ENCODE measurements at regions not wholly inside any gene's neighbourhood (a gene's known extent, or its start where the extent isn't known, plus 50 kb on each side); places are given as distances from the start of the nearest gene placed in this dataset.
A peak's percentile ranks its signal among the peaks of the same experiment; 100 is the strongest.

DNA sequence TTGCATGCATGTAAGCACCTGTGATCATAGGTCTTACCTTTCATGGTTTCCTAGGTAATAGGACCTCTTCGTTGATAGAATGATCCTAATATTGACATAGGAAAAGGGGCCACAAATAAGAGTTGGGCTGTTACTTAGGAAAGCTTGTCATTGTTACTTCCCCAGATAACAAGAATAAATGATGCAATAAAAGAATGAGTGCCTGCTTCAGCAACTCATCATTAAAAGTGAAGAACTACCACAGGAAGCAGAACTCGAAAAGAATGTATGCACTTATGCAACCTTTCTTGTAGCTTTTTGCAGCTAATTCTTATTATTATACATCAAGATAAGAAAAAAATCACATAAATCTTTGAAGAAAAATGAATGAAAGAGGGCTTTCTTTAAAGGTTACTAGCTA lies 548.6 kb downstream of the LTN1 start:
- TF ChIP-seq, protein P1, sequence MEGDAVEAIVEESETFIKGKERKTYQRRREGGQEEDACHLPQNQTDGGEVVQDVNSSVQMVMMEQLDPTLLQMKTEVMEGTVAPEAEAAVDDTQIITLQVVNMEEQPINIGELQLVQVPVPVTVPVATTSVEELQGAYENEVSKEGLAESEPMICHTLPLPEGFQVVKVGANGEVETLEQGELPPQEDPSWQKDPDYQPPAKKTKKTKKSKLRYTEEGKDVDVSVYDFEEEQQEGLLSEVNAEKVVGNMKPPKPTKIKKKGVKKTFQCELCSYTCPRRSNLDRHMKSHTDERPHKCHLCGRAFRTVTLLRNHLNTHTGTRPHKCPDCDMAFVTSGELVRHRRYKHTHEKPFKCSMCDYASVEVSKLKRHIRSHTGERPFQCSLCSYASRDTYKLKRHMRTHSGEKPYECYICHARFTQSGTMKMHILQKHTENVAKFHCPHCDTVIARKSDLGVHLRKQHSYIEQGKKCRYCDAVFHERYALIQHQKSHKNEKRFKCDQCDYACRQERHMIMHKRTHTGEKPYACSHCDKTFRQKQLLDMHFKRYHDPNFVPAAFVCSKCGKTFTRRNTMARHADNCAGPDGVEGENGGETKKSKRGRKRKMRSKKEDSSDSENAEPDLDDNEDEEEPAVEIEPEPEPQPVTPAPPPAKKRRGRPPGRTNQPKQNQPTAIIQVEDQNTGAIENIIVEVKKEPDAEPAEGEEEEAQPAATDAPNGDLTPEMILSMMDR (IDR thresholded peaks at IDR 0.05; ENCODE audit: low read depth, low read length), result no peak
- Histone ChIP-seq H3K4me1 (ENCODE audit: low read depth) (no peaks in the 10 kb centered on the region), H3K27me3 (peaks cover 3% of the 10 kb centered on the region), H3K36me3 (no peaks in the 10 kb centered on the region), H3K9me3 (ENCODE audit: low read depth) (no peaks in the 10 kb centered on the region), H3K4me3 (no peak overlapping the region), H3K27ac (no peak overlapping the region)
- peak in 1 of 2 donors; percentile 56 for DNase-seq (ENCODE audit: low read depth in 1 of 2, low spot score in 1 of 2)

- peak in 1 of 2 donors; percentile 61 for DNase-seq (ENCODE audit: low read depth in 1 of 2, low spot score in 1 of 2)
- no peak overlapping the region for H3K4me3 ChIP-seq
- H3K27ac ChIP-seq, result no peak overlapping the region
- TF ChIP-seq, protein P1 (IDR thresholded peaks at IDR 0.05; ENCODE audit: low read depth, low read length), result no peak
- H3K9me3 ChIP-seq (ENCODE audit: low read depth), result no peaks in the 10 kb centered on the region
- no peaks in the 10 kb centered on the region for H3K4me1 ChIP-seq (ENCODE audit: low read depth)
- H3K27me3 ChIP-seq, result peaks cover 3% of the 10 kb centered on the region
- no peaks in the 10 kb centered on the region for H3K36me3 ChIP-seq
These were observed 550.1 kb downstream of the LTN1 start for GRCh38 chr21:28442624-28443023.

DNA sequence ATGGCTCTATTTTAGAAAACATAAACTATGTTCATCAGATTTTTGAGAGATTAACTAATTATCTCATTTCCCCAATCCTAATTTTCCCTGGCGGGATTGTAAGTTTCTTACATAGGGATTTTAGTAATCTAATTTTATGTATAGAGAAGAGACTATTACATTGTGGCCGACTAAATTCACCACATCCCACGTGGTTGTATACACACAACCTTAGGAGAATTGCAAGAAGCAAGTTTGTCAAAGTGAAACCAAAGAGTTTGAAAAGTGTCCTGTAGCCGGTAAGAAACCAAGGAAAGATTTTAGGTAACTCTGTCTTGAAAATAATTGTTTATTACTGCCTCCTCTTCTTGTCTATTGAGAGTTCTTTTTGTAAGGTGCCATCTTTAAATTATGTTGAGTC lies 550.6 kb downstream of the LTN1 start:
- DNase-seq (ENCODE audit: low read depth in 1 of 2, low spot score in 1 of 2), result no peak
- no peaks in the 10 kb centered on the region for H3K36me3 ChIP-seq
- no peak overlapping the region for H3K27ac ChIP-seq
- H3K27me3 ChIP-seq, result peaks cover 3% of the 10 kb centered on the region
- no peaks in the 10 kb centered on the region for H3K9me3 ChIP-seq (ENCODE audit: low read depth)
- H3K4me3 ChIP-seq, result no peak overlapping the region
- H3K4me1 ChIP-seq (ENCODE audit: low read depth), result no peaks in the 10 kb centered on the region
- TF ChIP-seq, protein P1 (IDR thresholded peaks at IDR 0.05; ENCODE audit: low read depth, low read length), result no peak

- Histone ChIP-seq H3K9me3 (ENCODE audit: low read depth) (no peaks in the 10 kb centered on the region), H3K27ac (no peak overlapping the region), H3K4me3 (no peak overlapping the region), H3K27me3 (peaks cover 3% of the 10 kb centered on the region), H3K36me3 (no peaks in the 10 kb centered on the region), H3K4me1 (ENCODE audit: low read depth) (no peaks in the 10 kb centered on the region)
- DNase-seq (ENCODE audit: low read depth in 1 of 2, low spot score in 1 of 2), result no peak
- TF ChIP-seq, protein P1 (IDR thresholded peaks at IDR 0.05; ENCODE audit: low read depth, low read length), result no peak
These were observed 552.9 kb downstream of the LTN1 start for GRCh38 chr21:28439788-28440187.

GRCh38 chr21:28439251-28439650 lies 553.4 kb downstream of the LTN1 start:
- no peak for DNase-seq (ENCODE audit: low read depth in 1 of 2, low spot score in 1 of 2)
- Histone ChIP-seq H3K36me3 (no peaks in the 10 kb centered on the region), H3K4me3 (no peak overlapping the region), H3K4me1 (ENCODE audit: low read depth) (no peaks in the 10 kb centered on the region), H3K27ac (no peak overlapping the region), H3K9me3 (ENCODE audit: low read depth) (no peaks in the 10 kb centered on the region), H3K27me3 (peaks cover 3% of the 10 kb centered on the region)
- TF ChIP-seq, protein P1 (IDR thresholded peaks at IDR 0.05; ENCODE audit: low read depth, low read length), result no peak

DNA sequence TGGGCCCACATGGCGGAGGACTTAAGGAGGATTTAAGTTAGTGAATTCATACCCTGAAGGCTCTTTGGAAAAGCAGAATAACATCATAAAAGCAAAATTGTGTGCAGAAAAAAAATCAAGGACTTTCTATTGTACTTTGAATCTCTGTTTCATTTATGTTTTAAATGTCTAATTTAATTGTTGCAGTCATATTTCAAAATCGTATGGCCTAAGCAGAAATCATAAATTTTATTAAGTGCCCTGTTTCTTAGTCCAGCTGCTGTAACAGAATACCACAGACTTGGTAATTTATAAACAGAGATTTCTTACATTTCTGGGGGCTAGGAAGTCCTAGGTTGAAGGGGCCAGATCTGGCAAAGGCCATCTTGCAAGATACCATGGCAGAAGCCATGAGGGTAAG lies 555.6 kb downstream of the LTN1 start:
- H3K9me3 ChIP-seq (ENCODE audit: low read depth), result no peaks in the 10 kb centered on the region
- TF ChIP-seq, protein P1 (IDR thresholded peaks at IDR 0.05; ENCODE audit: low read depth, low read length), result no peak
- no peak for DNase-seq (ENCODE audit: low read depth in 1 of 2, low spot score in 1 of 2)
- peaks cover 3% of the 10 kb centered on the region for H3K27me3 ChIP-seq
- H3K36me3 ChIP-seq, result no peaks in the 10 kb centered on the region
- H3K27ac ChIP-seq, result no peak overlapping the region
- H3K4me3 ChIP-seq, result no peak overlapping the region
- no peaks in the 10 kb centered on the region for H3K4me1 ChIP-seq (ENCODE audit: low read depth)
